ENCODE measurements at regions not wholly inside any gene's neighbourhood (a gene's known extent, or its start where the extent isn't known, plus 50 kb on each side); places are given as distances from the start of the nearest gene placed in this dataset.

GRCh38 chr1:101166583-101167120 lies 70.2 kb upstream of the S1PR1 start:
- TF ChIP-seq CTCF (IDR thresholded peaks at IDR 0.05 in 4 of 5, conservative IDR thresholded peaks at IDR 0.05 in 1 of 5) = no peak
- no peak for TF ChIP-seq POLR2A (IDR thresholded peaks at IDR 0.05)
